Chondrocyte (in vitro differentiated cells): ENCODE measurements at regions not wholly inside any gene's neighbourhood (a gene's known extent, or its start where the extent isn't known, plus 50 kb on each side); places are given as distances from the start of the nearest gene placed in this dataset.

Experiments used
- DNase-seq: peaks from one replicate; pipeline ENCODE4 v3.0.0; 2021; ENCODE audit warnings: mixed read lengths, low spot score
- H3K27ac Mint-ChIP-seq: one replicate; pipeline ENCODE4 v1.8.0; 2021; ENCODE audit warnings: mild to moderate bottlenecking, moderate library complexity, mixed read lengths; ENCODE audit not compliant: unreplicated experiment
- H3K27me3 Mint-ChIP-seq: 2 replicates; pipeline ENCODE4 v1.8.0; 2021; ENCODE audit warnings: low read depth, mixed read lengths
- H3K36me3 Mint-ChIP-seq: 2 replicates; pipeline ENCODE4 v1.8.0; 2021; ENCODE audit warnings: low read depth, mixed read lengths
- H3K4me1 Mint-ChIP-seq: 2 replicates; pipeline ENCODE4 v1.8.0; 2021; ENCODE audit warnings: low read depth, mild to moderate bottlenecking, mixed read lengths
- H3K4me3 Mint-ChIP-seq: one replicate; pipeline ENCODE4 v1.8.0; 2021; ENCODE audit warnings: mild to moderate bottlenecking, moderate library complexity, mixed read lengths; ENCODE audit not compliant: unreplicated experiment
- H3K9me3 Mint-ChIP-seq: 2 replicates; pipeline ENCODE4 v1.8.0; 2021; ENCODE audit warnings: low read depth, mixed read lengths
- TF ChIP-seq, protein P1 (sequence below): fragments of 200-600 bp; sonication (generic); IDR thresholded peaks from 2 replicates; pipeline ENCODE4 v1.5.0; 2021; ENCODE audit warnings: antibody characterized with exemption, mild to moderate bottlenecking, moderate library complexity

DNA sequence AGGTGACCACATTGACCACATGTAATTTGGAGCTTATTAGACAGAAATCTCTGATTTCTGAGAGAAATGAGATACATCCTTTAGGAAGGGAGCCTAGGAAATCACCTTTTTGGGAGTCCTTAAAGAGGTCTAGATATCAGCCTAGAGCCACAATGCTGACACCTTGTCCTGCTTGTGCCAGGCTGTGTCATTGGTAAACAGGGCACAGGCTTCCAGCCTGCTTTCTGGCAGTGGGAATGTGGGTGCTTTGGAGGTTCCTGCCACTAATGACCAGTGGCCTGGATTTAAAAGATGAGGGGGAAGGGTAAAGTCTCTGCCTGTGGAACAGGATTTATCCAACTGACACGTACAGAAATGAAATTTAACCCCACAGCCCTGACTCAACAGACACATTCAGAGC is 169.8 kb upstream of the KBTBD8 start:
- no peaks in the 10 kb centered on the region for H3K4me1 Mint-ChIP-seq
- peaks cover 4% of the 10 kb centered on the region for H3K36me3 Mint-ChIP-seq

DNA sequence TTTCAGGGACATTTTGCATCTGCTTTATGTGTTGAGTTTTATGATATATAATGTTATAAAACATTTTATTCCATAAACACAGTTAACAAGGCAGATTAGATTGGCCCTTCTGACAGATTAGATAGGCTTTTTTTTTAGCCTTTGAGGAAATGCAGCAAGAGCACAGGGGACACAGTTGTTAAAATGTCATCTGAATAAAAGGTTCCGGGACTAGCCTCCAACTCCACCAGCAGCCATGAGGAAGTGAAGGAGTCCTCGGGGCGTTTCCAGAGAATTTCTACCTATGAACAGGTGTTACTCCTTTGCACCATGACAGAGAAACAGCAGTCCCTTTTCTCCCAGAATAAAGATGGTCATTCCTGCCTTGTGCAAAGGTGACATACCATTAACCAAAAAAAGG is 167.8 kb upstream of the KBTBD8 start:
- DNase-seq = no peak

More for the DNA sequence above, 169.8 kb upstream of the KBTBD8 start:
- Mint-ChIP-seq H3K9me3 (no peaks in the 10 kb centered on the region), H3K27ac (no peak overlapping the region), H3K27me3 (peaks cover 2% of the 10 kb centered on the region), H3K4me3 (no peak overlapping the region)
- TF ChIP-seq, protein P1, sequence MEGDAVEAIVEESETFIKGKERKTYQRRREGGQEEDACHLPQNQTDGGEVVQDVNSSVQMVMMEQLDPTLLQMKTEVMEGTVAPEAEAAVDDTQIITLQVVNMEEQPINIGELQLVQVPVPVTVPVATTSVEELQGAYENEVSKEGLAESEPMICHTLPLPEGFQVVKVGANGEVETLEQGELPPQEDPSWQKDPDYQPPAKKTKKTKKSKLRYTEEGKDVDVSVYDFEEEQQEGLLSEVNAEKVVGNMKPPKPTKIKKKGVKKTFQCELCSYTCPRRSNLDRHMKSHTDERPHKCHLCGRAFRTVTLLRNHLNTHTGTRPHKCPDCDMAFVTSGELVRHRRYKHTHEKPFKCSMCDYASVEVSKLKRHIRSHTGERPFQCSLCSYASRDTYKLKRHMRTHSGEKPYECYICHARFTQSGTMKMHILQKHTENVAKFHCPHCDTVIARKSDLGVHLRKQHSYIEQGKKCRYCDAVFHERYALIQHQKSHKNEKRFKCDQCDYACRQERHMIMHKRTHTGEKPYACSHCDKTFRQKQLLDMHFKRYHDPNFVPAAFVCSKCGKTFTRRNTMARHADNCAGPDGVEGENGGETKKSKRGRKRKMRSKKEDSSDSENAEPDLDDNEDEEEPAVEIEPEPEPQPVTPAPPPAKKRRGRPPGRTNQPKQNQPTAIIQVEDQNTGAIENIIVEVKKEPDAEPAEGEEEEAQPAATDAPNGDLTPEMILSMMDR = no peak
- no peak for DNase-seq

DNA sequence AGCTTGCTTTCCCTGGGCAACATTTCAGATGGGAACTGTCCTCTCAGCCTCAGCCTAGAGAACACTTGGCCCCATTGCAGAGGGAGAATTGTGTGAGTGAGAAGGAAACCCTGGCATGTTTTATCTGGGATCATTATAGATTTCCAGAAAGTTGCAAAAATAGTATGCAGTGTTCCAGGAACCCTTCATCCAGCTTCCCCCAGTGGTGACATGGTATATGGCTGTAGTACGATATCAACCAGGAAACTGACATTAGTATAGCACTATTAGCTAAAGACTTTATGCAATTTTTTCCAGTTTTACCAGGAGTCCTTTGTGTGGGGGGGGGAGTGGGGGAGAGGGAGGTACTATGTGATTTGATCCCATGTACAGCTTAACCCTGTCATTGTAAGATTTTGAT is 166.2 kb upstream of the KBTBD8 start:
- Mint-ChIP-seq H3K9me3 (no peaks in the 10 kb centered on the region), H3K4me1 (no peaks in the 10 kb centered on the region), H3K27ac (no peak overlapping the region), H3K36me3 (no peaks in the 10 kb centered on the region), H3K4me3 (no peak overlapping the region), H3K27me3 (peaks cover 4% of the 10 kb centered on the region)
- DNase-seq = no peak
- TF ChIP-seq, protein P1 = no peak

More for the DNA sequence above, 167.8 kb upstream of the KBTBD8 start:
- no peaks in the 10 kb centered on the region for H3K9me3 Mint-ChIP-seq
- no peak overlapping the region for H3K4me3 Mint-ChIP-seq
- no peak overlapping the region for H3K27ac Mint-ChIP-seq
- TF ChIP-seq, protein P1 = no peak
- H3K4me1 Mint-ChIP-seq = no peaks in the 10 kb centered on the region
- H3K36me3 Mint-ChIP-seq = peaks cover 4% of the 10 kb centered on the region
- H3K27me3 Mint-ChIP-seq = peaks cover 2% of the 10 kb centered on the region

DNA sequence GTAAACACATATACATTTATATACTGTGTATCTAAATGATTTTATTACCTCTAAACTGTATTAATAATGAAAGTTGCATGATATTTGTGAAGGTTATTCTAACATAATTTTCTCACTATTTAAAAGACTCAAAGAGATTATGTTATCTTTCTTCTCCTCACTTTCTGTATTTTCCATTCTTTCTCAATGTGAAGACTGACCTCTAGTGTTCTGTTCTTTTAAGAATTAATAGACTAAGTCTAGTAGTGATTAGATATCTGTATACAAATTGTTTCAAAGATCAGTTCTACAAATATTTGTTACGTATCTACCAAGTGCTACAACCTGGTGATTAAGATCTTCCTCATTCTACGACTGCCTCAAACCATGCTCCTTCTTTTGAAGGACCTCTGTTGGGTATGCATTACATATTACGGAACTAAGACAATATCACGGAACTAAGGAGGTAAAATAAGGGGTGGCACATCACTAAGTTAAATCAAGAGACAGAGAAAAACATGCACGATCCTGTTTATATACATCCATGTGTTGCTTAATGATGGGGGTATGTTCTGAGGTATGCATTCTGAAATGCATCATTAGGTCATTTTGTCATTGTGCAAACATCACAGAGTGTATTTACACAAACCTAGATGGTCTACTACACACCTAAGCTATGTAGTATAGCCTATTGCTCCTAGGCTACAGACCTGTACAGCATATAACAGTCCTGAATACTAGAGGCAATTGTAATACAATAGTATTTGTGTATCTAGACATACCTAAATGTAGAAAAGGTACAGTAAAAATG is 161.5 kb upstream of the KBTBD8 start:
- DNase-seq = no peak
- TF ChIP-seq, protein P1 = peak; percentile 84
- peaks cover 3% of the 10 kb centered on the region for H3K27me3 Mint-ChIP-seq

DNA sequence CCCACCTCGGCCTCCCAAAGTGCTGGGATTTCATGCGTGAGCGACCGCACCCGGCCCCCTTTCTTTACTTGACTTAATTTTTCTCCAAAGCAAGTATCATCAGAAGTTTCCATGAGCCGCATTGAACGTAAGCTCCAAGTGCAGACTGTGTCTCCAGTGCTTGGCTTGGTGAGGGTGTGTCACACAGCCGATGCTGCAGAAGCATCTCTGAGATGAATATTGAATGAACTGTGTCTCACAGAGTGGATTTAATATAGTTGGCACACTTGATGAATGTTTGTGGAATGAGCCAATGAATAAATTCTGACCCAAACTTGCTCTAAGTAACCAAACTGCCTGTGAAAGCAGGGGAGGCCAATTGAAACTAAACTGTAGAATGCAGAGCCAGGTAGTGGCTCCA is 159.4 kb upstream of the KBTBD8 start:
- no peaks in the 10 kb centered on the region for H3K9me3 Mint-ChIP-seq
- TF ChIP-seq, protein P1 = no peak
- no peaks in the 10 kb centered on the region for H3K4me1 Mint-ChIP-seq
- no peak for DNase-seq
- H3K27ac Mint-ChIP-seq = no peak overlapping the region
- H3K36me3 Mint-ChIP-seq = no peaks in the 10 kb centered on the region
- no peak overlapping the region for H3K4me3 Mint-ChIP-seq
- peaks cover 3% of the 10 kb centered on the region for H3K27me3 Mint-ChIP-seq

More for the DNA sequence above, 161.5 kb upstream of the KBTBD8 start:
- Mint-ChIP-seq H3K27ac (no peak overlapping the region), H3K9me3 (no peaks in the 10 kb centered on the region), H3K36me3 (no peaks in the 10 kb centered on the region), H3K4me1 (no peaks in the 10 kb centered on the region), H3K4me3 (no peak overlapping the region)
